MM.1S (cell line): ENCODE measurements at regions not wholly inside any gene's neighbourhood (a gene's known extent, or its start where the extent isn't known, plus 50 kb on each side); places are given as distances from the start of the nearest gene placed in this dataset.

Experiments
- CTCF ChIP-seq: fragments of 300-600 bp; sonication (generic); IDR thresholded peaks from 2 replicates; pipeline ENCODE4 v1.5.1; 2016; ENCODE audit warnings: antibody characterized with exemption, low read length, mixed read lengths
- EZH2 ChIP-seq: fragments of 300-600 bp; sonication (generic); optimal IDR thresholded peaks from 2 replicates; pipeline ENCODE3; 2017; ENCODE audit warnings: low read depth, mild to moderate bottlenecking, antibody characterized with exemption, low read length, mixed read lengths
- EZH2phosphoT487 ChIP-seq: fragments of 300-600 bp; sonication (generic); IDR thresholded peaks from 2 replicates; pipeline ENCODE4 v1.6.1; 2018; ENCODE audit warnings: antibody characterized with exemption, low read length

GRCh38 chr5:167065794-167066193 lies 1225.7 kb upstream of the WWC1 start:
- no peak for TF ChIP-seq CTCF
- TF ChIP-seq EZH2 = no peak
- TF ChIP-seq EZH2phosphoT487 = no peak
